ENCODE measurements at regions not wholly inside any gene's neighbourhood (a gene's known extent, or its start where the extent isn't known, plus 50 kb on each side); places are given as distances from the start of the nearest gene placed in this dataset.
"Not testable (repeated sequence)": the region's sequence is repeated elsewhere in the genome, so short reads cannot be mapped to it uniquely, and the experiment has no call there.

GRCh38 chr11:13135385-13136271 is 126.5 kb downstream of the RASSF10 start:
- Mint-ChIP-seq H3K27ac (ENCODE audit: unreplicated experiment) (peak overlapping the region; percentile 97), H3K9me3 (peaks cover 2% of the 10 kb centered on the region), H3K4me1 (peaks cover 66% of the 10 kb centered on the region), H3K27me3 (ENCODE audit: low read depth) (no peaks in the 10 kb centered on the region), H3K36me3 (ENCODE audit: low read depth) (peaks cover 9% of the 10 kb centered on the region), H3K4me3 (peak overlapping the region; percentile 74)
- DNase-seq (ENCODE audit: low read depth, low spot score) = peak; percentile 28
- no peak for TF ChIP-seq CTCF (conservative IDR thresholded peaks at IDR 0.05)

GRCh38 chr11:13136272-13136596 is 127.1 kb downstream of the RASSF10 start:
- H3K9me3 Mint-ChIP-seq = peaks cover 2% of the 10 kb centered on the region
- H3K4me1 Mint-ChIP-seq = peaks cover 69% of the 10 kb centered on the region
- no peaks in the 10 kb centered on the region for H3K27me3 Mint-ChIP-seq (ENCODE audit: low read depth)
- H3K4me3 Mint-ChIP-seq = peak overlapping the region; percentile 74
- peak overlapping the region; percentile 97 for H3K27ac Mint-ChIP-seq (ENCODE audit: unreplicated experiment)
- TF ChIP-seq CTCF (conservative IDR thresholded peaks at IDR 0.05) = no peak
- DNase-seq (ENCODE audit: low read depth, low spot score) = no peak
- H3K36me3 Mint-ChIP-seq (ENCODE audit: low read depth) = peaks cover 6% of the 10 kb centered on the region

- DNase-seq (ENCODE audit: low read depth, low spot score) = no peak
- Mint-ChIP-seq H3K4me3 (no peak overlapping the region), H3K36me3 (ENCODE audit: low read depth) (no peaks in the 10 kb centered on the region), H3K27ac (ENCODE audit: unreplicated experiment) (peak overlapping the region; percentile 20), H3K9me3 (no peaks in the 10 kb centered on the region), H3K4me1 (peaks cover 65% of the 10 kb centered on the region), H3K27me3 (ENCODE audit: low read depth) (no peaks in the 10 kb centered on the region)
- no peak for TF ChIP-seq CTCF (conservative IDR thresholded peaks at IDR 0.05)
Measured at GRCh38 chr11:13137844-13138301, 128.8 kb downstream of the RASSF10 start.

GRCh38 chr11:13139085-13139484 is 130.0 kb downstream of the RASSF10 start:
- not testable (repeated sequence) for H3K27ac Mint-ChIP-seq (ENCODE audit: unreplicated experiment); DNase-seq (ENCODE audit: low read depth, low spot score); H3K27me3 Mint-ChIP-seq (ENCODE audit: low read depth); H3K4me3 Mint-ChIP-seq; H3K9me3 Mint-ChIP-seq; H3K36me3 Mint-ChIP-seq (ENCODE audit: low read depth)
- peaks cover 56% of the 10 kb centered on the region for H3K4me1 Mint-ChIP-seq

GRCh38 chr11:13140028-13140870 is 131.1 kb downstream of the RASSF10 start:
- DNase-seq (ENCODE audit: low read depth, low spot score) = no peak

More at GRCh38 chr11:13140028-13140870, 131.1 kb downstream of the RASSF10 start:
- Mint-ChIP-seq H3K27ac (ENCODE audit: unreplicated experiment) (peak overlapping the region; percentile 79), H3K27me3 (ENCODE audit: low read depth) (no peaks in the 10 kb centered on the region), H3K4me3 (no peak overlapping the region), H3K9me3 (no peaks in the 10 kb centered on the region), H3K4me1 (peaks cover 45% of the 10 kb centered on the region), H3K36me3 (ENCODE audit: low read depth) (no peaks in the 10 kb centered on the region)
- TF ChIP-seq CTCF (conservative IDR thresholded peaks at IDR 0.05) = no peak
